Cerebellar nuclear complex (tissue), 1 donor: ENCODE measurements at regions not wholly inside any gene's neighbourhood (a gene's known extent, or its start where the extent isn't known, plus 50 kb on each side); places are given as distances from the start of the nearest gene placed in this dataset.

Source experiments
- DNase-seq, 2 experiments: peaks; one replicate each; lab custom pipeline; 2025; lab: John Stamatoyannopoulos, UW

- DNase-seq: no peak
Observed at GRCh38 chr5:67373518-67373917, 176.9 kb upstream of the CD180 start.

- no peak for DNase-seq
Observed at GRCh38 chr5:67372887-67373286, 176.3 kb upstream of the CD180 start.

- no peak for DNase-seq
Observed at GRCh38 chr5:67371924-67372323, 175.3 kb upstream of the CD180 start.

DNA sequence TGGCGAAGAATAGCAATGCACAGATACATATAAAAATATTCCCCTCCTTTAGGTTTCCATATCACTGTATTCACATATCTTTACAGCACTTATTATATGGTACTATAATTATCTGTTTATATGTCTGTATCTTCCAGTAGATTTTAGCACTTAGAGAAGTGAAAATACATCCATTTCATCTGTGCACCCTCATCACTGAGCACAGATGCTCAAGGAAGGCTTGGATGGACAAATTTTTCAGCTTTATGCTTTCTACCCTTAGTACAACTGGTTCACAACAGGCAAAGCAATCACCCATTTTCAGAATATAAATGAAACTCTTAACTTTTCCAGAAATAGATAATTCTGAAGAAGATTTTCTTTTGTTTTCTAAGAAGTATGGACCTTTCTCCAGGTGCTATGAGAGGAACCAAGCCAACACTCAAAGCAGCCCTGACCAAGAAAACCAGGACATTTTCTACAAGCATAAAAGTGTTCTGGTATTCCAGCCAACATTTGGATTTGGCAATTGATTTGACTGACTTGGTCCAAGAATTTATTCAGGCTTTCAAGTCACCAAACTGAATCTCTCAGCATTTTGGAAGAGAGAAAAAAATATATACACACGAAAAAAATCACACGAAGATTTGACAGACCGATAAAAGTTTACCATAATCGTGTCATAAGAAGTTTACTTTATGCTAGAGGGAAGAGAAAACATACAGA is 170.2 kb upstream of the CD180 start:
- DNase-seq: no peak

GRCh38 chr5:67366276-67366675 is 169.7 kb upstream of the CD180 start:
- peak; percentile 28 to 62 for DNase-seq

DNA sequence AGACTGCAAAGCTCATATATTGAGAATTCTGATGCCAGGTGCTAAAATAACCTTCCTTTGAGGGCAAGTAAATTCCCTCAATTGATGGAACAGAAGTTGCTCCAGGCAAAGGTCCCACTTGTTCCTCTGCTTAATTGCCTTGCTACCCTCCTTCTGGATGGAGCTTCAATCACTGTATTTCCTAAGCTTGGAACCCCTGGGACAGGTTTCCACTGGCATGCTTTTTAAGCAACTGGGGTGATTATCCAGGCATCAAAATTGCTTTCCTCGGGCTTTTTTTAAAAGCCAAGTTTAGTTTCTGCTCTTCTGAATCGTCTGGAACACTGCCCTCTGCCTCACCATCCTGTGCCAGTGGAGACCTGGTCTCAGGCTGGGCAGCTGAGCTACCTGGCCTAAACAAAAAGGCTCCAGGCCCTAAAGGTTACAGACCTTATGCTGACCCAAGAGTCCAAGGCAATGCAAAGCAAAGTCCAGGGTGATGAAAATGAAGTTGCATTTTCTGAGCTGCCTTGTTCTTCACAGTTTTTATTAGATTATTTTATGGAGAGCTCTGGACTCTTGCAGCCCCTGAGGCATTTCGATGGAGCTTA is 167.9 kb upstream of the CD180 start:
- DNase-seq: peak in 1 of 2 experiments; percentile 19

DNA sequence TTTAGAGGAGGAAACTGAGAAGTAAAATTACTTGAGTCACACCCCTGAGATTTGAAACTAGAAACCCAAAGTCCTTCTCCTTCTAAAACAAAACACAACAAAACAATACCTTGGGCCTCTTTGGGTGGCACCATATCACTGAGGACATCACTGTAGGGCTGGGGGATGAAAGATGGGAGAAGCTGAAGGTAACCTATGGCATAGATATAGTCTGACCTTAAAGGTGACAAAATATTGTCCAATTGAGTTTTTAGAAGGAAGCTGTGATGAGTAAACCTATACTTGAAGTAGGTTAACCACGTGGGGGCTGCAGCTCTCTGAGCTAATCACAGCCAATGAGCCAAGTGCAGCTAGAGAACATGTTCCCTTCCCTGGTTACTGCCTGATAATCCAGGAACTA is 167.4 kb upstream of the CD180 start:
- DNase-seq: no peak

DNA sequence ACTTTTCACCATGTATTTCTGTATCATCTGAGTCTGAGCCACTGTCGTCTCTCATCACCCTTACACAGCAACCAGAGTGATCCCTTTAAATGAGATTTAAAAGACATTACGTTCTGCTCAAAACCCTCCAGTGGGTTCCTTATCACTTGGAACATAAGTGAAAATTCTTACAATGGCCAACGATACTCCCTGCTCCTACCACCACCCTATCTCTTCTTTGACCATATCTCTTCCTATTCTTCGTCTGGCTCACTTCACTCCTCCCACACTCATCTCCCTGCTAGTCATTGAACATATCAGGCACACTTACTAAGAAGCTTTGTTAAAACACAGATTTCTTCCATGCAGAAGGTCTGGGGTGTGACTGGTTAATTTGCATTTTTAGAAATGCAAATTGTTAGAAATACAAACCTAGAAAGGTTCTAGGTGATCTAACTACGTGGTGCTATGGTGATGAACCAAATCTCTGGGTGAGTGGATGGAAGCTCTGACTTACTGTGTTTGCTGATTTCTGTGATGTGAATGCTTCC is 166.6 kb upstream of the CD180 start:
- DNase-seq: no peak

- DNase-seq: no peak
Observed at GRCh38 chr5:67361932-67362729, 165.5 kb upstream of the CD180 start.

DNA sequence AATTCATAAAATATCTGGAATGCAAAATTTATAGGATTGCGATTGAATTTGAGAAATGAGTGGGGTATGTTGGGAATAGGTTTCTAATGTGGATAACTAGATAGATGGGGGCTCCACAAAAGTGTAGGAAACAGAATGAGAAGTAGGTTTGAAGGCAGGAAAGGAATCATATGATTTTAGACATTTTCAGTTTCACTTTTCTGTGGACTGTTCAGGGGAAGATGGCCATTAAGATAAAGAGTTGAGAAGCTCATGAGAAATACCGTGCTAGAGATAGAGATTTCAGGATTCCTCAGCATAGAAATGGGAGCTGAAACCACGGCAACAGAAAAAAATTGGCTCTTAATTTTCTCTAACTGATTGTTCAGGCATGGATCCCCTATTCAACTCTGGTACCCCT is 163.4 kb upstream of the CD180 start:
- no peak for DNase-seq

DNA sequence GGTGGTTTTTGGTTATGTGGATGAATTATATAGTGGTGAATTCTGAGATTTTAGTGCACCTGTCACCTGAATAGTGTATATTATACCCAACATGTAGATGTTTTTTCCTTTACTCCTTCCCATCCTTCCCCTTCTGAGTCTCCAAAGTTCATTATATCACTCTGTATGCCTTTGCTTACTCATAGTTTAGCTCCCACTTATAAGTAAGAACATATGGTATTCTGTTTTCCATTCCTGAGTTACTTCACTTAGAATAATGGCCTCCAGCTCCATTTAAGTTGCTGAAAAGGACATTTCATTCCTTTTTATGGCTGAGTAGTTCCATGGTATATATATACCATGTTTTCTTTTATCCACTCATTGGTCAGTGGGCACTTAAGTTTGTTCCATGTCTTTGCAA is 161.6 kb upstream of the CD180 start:
- DNase-seq: no peak

GRCh38 chr5:67355120-67355713 is 158.6 kb upstream of the CD180 start:
- no peak for DNase-seq

DNA sequence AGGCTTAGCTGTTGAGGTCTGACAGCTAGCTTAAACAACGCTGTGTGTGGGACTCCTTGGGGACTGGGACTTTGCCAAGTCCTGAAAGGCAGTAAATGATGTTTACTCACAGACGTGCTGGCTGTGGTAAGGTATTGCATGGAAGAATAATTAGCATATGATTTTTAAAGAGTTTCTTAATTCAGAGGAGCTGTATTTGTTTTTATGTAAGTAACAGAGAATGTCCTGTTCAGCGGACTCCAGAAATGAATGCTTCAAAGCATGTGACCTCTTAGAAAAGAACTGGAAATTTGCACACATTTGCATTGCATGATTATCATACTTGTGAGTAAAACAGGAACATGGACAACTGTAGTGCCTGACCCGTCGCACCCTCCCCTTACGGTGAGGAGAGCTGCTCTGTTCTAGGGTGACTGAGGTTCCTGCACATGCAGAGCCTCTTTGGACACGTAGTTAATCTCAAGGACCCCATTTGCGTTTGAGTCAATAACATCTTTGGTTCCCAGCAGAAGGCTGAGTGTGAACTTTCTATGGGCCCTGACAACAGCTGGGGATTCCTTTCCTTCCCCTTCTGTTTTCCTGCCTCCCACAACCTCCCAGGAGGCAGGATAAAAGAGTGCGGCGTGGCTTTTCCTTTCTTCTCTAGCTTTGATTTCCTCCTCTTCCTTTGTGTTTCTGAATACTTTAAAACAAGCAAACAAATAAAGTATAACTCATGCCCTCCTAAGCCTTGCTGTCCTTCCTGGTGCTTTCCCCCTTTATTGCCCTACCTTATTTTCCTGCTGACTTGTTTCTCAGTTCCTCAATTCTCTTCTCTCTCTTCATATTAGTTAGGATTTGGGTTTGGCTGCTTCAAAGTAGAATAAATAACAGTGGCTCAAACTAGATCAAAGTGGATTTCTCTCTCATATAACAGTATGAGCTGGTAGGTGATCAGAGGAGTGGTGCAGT is 157.2 kb upstream of the CD180 start:
- no peak for DNase-seq

DNA sequence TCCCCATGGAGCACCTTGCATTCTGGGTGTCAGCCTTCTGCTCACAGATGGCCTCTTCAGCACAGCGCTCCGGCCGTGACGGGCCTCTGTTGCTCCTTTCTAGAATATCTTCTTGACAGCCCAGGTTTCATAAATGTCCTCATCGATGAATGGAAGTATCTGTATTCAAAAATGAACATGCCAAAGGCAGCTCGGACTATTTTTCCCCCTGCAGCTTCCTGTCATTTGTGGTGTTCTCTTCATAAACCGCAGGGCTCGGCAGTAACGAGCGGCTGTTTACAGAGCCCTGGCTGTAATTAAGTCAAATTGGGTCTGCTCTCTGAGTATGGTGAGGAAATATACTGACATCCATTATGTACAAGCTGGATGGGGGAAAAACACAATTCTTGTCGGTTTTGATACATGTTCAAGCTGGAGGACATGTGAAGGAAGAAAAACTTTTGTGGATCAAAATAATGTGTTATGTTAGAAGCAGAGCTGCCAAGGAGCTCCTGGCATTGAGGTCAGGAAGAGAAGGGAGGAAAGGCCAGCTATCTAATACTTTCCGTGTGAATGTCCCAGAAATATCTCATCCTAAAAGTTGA is 154.1 kb upstream of the CD180 start:
- no peak for DNase-seq

DNA sequence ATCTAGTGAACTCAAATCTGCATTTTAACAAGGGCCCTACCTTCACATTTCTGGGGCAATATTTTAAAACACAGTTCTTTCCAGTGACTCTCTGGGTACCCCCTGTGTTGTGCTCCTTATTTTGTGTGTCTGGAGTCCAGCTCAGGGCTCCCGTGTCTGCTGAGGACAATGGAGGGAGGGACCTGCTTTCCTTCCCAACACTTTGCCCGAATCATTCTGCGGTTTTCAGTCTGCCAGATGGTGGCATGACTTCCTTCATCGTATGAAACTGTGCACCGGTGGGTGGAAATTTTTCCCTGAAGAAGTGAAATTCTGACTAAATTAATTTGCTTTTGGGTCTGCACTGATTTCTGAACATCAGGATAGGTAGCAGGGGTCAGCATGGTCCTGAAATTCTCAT is 153.6 kb upstream of the CD180 start:
- DNase-seq: no peak

GRCh38 chr5:67347821-67348220 is 151.2 kb upstream of the CD180 start:
- no peak for DNase-seq

DNA sequence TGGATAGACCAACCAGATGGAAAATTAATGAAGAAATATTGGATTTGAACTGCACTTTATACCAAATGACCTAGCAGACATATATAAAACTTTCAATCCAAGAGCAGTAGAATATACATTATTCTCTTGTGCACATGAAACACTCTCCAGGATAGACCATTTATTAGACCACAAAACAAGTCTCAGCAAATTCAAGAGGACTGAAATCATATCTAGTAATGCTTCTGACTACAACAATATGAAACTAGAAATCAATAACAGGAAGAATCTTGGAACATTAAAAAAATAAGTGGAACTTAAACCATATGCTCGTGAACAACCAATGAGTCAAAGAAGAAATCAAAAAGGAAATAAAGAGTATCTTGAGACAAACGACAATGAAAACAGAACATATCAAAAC is 150.0 kb upstream of the CD180 start:
- DNase-seq: no peak

GRCh38 chr5:67344870-67345269 is 148.3 kb upstream of the CD180 start:
- no peak for DNase-seq

DNA sequence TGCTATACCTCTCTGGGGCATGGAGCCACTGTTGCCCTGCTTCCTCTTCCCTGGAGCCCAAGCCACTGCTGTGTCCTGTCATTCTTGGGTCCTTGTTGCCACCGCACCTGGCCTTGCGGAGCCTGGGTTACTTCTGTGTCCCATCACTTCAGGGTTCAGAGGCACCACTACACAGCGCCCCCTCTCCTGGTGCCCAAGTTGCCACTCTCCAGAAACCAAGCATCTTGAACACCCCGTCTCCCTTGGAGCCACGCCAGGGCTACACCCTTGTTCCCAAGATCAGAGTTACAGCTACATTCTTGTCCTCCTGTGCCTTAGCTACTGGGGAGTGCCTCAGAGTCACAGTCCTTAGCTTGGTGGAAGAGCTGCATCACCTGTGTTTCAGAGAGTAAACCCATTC is 147.2 kb upstream of the CD180 start:
- no peak for DNase-seq

GRCh38 chr5:67341478-67341877 is 144.9 kb upstream of the CD180 start:
- no peak for DNase-seq

DNA sequence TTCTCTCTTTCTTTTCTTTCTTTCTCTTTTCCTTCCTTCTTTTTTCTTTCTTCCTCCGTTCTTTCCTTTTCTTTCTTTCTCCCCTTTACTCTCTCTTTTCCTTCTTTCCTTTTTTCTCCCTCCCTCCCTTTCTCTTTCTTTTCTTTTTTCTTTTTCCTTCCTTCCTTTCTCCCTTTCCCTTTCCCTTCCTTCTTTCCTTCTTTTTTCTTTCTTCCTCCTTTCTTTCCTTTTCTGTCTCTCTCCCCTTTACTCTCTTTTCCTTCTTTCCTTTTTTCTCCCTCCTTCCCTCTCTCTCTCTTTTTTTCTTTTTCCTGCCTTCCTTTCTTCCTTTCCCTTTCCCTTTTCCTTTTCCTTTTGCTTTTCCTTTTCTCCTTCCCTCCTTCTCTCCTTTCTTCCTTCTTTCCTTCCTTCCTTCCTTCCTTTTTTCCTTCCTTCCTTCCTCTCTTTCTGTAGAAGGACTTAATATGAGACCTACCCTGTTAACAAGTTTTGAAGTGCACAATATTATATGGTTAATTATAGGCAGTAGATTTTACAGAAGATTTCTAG is 142.7 kb upstream of the CD180 start:
- DNase-seq: no peak
